Stimulated activated effector memory CD8-positive, alpha-beta T cell treated with anti-CD3 and anti-CD28 coated beads, Interleukin-12 subunit alpha, Interleukin-12 subunit beta, amount 100 ng/mL, for 72 hours (primary cell): ENCODE measurements at regions not wholly inside any gene's neighbourhood (a gene's known extent, or its start where the extent isn't known, plus 50 kb on each side); places are given as distances from the start of the nearest gene placed in this dataset.

ENCODE experiments used
- ATAC-seq: fragments of 150-1000 bp; cut with Tn5 transposase; 2 replicates; pipeline ENCODE4 v1.10.0; 2021
- DNase-seq, 2 donors: peaks; one replicate each; pipeline ENCODE4 v3.0.0; 2021 to 2022; ENCODE audit warnings: low spot score in 2 of 2
- H3K27ac Mint-ChIP-seq: one replicate; pipeline ENCODE4 v1.8.0; 2022; ENCODE audit warnings: mild to moderate bottlenecking, mixed read lengths
- H3K36me3 Mint-ChIP-seq: one replicate; pipeline ENCODE4 v1.8.0; 2022; ENCODE audit warnings: mild to moderate bottlenecking, mixed read lengths
- H3K4me1 Mint-ChIP-seq: one replicate; pipeline ENCODE4 v1.8.0; 2022; ENCODE audit warnings: mixed read lengths
- H3K4me3 Mint-ChIP-seq: one replicate; pipeline ENCODE4 v1.8.0; 2022; ENCODE audit warnings: mild to moderate bottlenecking, mixed read lengths
- H3K9me3 Mint-ChIP-seq: one replicate; pipeline ENCODE4 v1.8.0; 2022; ENCODE audit warnings: mixed read lengths

DNA sequence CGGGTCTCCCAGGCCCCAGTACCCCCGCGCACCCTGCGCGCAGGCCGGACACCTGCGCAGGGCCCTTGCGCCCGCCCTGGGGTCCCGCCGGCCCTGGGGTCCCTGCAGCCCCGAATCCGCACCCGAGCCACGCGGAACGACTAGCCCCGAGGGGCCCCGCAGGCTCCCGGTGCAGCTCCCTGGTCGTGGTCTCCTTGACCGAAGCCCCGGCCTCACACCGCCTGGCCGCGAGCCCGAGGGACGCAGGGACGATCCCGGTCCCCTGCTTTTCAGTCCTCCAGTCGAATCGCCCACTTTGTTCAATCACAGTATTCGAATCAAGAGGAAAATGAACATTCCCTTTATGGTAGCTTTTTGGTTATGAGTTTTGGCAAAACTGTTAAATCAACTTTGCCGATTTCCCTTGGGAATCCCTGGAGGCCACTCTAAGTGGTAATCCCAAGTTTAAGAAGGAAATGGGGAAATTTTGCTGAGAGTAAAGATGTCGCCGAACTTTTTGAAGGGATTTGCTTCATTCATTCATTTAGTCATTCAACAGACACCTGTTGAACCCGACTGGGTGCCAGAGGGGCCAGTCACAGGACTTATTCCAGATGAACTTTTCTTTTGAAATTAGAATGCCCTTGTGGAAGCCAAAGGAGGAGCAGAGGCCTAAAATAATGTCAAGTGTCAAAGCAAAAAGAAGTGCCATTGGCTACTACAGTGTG lies 75.0 kb downstream of the ZIC5 start:
- Mint-ChIP-seq H3K27ac (no peak overlapping the region), H3K4me3 (no peak overlapping the region), H3K4me1 (peaks cover 26% of the 10 kb centered on the region), H3K9me3 (no peaks in the 10 kb centered on the region), H3K36me3 (no peaks in the 10 kb centered on the region)
- DNase-seq, result no peak
- ATAC-seq, result no peak

DNA sequence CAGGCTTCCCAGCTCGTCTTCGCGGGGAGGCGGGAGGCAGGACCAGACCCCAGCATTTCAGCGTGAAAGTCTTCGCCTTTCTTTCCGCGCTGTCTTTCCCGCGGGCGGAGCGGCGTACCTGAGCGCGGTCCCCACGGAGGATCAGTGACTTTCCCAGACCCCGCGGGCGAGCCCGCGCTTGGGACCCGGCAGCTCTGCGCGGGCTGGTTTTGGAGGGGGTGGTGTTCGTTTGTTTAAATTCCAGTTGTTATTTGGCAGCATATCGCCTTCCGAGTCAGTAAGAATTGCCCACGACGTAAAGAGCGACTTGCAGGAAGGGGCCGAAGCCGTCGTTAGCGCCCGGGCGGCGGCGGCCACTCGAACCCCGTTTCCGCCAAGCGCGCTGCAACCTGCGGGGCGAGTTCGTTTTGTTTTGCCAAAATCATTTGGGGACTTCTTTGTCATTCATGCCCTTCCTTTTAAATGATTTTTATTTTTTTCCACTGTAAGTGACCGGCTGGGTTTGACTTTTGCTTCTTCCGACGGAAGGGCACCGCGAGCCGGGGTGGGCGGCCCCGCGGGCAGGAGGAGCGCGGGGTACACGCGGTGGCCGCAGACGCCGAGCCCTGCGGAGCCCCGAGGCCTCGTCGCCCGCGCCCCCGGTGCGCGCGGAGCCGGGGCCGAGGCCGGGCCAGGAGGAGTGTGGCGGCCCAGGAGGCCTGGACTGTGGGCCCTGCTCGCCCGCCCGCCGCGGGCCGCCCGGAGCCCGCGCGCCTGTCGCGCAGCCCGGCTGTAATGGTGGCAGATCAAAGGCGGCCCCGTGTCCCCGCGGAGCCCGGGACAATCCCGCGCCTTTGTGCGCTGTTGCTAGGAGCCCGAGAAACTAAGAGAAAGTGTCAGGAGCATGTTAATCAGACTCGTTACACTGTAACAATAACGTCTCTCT lies 75.9 kb downstream of the ZIC5 start:
- Mint-ChIP-seq H3K4me1 (peaks cover 25% of the 10 kb centered on the region), H3K9me3 (no peaks in the 10 kb centered on the region), H3K27ac (no peak overlapping the region), H3K4me3 (peak overlapping the region; percentile 65), H3K36me3 (no peaks in the 10 kb centered on the region)
- DNase-seq, result peak in 1 of 2 donors; percentile 57
- ATAC-seq, result peak; percentile 39

DNA sequence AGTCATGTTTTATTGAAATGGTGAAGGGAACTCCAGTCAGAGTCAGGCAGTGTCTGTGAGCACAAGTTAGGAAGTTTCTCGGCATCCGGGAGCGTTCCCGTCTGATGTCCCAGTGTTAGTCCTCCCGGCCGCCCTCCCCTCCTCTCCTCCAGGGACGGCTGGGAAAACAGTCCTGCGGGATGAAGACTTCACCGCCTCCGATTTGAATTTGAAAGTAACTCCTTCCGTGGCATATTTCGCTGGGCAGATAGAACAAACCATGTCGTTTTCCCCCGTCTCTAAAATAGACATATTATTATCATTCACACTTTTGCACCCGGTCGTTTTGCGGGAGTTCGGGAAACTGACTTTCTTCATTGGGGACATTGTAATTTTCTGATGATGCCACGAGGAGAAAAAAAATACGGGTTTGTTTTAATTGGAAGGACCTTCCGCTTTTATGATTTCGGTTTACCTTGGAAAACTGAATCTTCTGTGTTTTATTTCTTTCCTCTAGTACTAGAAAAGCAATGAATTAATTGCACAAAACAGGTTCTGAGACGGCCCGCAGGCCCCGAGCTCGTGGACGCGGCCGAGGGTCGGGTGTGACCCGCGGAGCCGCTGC lies 76.6 kb downstream of the ZIC5 start:
- Mint-ChIP-seq H3K4me1 (peaks cover 18% of the 10 kb centered on the region), H3K9me3 (no peaks in the 10 kb centered on the region), H3K27ac (no peak overlapping the region), H3K36me3 (no peaks in the 10 kb centered on the region), H3K4me3 (peak overlapping the region; percentile 65)
- DNase-seq (no peak), ATAC-seq (no peak)

DNA sequence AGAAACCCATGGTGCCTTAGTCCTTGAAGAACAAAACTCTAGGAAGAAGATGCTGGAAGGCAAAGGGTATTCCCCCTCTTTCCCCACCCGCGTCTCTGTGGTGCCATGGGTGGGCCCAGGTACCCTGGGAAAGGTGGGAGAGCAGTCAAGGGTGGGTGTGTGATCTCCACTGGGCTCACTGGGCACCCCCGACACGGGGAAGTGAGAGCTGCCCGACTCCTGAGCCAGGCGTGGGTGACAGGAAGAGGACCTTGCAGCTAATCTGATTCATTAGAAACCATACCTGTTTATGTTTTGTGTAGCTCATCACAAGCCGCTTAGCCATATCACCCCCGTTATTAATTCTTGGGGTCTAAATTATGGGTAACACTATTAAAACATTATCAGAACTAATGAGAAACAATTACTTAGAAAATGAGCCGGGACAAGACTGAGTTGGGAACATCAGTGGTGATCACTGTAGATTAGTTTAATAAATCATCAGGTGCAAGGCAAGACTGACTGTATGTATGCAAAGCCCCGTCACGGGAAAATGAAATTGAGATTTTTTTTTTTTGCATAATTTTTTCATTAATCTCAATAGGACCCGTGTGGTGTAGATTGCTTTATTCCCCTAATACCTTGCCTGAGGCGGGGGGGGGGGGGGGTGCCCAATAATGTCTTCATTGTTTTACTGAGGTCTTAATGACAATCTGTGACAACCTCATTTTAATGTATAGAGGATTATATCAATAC lies 77.3 kb downstream of the ZIC5 start:
- Mint-ChIP-seq H3K4me1 (peaks cover 18% of the 10 kb centered on the region), H3K36me3 (no peaks in the 10 kb centered on the region), H3K4me3 (peak overlapping the region; percentile 65), H3K27ac (no peak overlapping the region), H3K9me3 (no peaks in the 10 kb centered on the region)
- DNase-seq (no peak), ATAC-seq (no peak)

DNA sequence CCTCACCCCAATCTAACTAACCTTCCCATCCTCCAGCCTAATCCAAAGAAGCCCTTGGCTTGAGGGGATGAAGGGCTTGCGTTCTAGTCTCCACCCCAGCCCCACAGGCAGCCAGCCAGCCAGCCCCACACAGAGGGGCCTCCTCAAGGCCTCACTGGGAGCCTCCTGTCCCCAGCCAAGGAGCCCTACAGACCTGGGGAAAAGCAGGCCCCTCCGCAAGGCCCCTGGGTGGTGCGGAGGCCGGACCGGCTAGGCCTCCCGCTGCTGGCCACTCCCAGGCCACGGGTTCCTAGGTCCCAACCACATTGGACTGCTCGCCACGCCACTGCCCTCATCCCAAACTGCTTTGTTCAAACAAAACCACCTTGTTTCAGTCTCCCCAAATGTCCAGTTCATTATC lies 78.0 kb downstream of the ZIC5 start:
- ATAC-seq, result no peak
- Mint-ChIP-seq H3K36me3 (no peaks in the 10 kb centered on the region), H3K27ac (no peak overlapping the region), H3K4me3 (no peak overlapping the region), H3K9me3 (no peaks in the 10 kb centered on the region), H3K4me1 (peaks cover 18% of the 10 kb centered on the region)
- no peak for DNase-seq

DNA sequence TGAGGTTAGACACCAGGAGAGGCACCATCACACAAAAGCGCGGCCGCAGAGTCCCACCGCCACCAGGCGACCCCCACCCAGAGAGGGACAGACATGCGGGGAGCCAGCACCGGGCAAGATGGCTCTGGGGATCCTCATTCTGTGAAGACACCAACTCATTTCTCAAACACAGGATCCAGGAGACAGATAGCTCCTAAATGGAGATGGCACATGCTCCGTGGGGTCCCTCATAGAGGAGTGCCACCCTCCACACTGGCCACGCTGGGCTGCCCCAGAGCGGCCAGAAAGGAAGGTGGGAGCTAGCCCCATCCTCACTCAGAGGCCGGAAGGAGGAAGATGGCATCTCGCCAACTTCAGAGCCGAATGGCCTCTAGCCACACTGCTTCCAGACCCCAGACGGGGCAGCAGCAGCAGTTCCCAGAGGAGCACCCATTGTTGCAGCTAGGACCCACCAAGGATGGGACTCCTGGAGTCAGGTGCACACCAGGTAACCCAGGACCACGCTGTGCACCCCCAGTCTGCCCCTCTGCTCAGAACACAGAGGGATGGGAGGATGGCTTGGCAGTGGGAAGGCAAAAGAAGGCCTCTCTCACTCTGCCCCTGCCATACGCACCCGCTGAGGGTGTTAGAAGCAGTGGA lies 78.6 kb downstream of the ZIC5 start:
- no peaks in the 10 kb centered on the region for H3K9me3 Mint-ChIP-seq
- H3K4me1 Mint-ChIP-seq, result peaks cover 18% of the 10 kb centered on the region
- no peak overlapping the region for H3K4me3 Mint-ChIP-seq
- no peaks in the 10 kb centered on the region for H3K36me3 Mint-ChIP-seq
- DNase-seq (no peak), ATAC-seq (no peak)
- H3K27ac Mint-ChIP-seq, result no peak overlapping the region

DNA sequence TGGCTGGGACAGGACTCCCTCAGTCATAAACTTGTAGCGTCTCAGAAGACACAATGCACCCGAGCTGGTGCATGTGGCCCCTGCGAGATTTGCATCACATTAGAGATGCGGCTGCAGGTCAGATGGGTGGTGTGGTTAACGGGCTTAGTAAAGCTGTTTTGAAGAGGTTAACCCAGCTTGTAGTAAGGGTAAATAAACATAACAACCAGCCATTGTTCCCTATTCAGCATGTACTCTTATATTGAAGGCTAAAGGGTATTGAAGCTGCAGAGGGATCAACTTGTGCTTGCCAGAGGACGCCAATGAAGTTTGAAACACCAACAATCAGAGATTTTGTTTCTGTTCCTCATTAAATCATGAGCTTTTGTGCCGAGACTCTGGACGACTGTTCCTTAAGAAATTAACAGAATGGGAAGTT lies 79.4 kb downstream of the ZIC5 start:
- H3K4me1 Mint-ChIP-seq, result peaks cover 18% of the 10 kb centered on the region
- no peak overlapping the region for H3K27ac Mint-ChIP-seq
- no peaks in the 10 kb centered on the region for H3K9me3 Mint-ChIP-seq
- DNase-seq, result peak in 1 of 2 donors; percentile 12
- H3K4me3 Mint-ChIP-seq, result no peak overlapping the region
- no peak for ATAC-seq
- no peaks in the 10 kb centered on the region for H3K36me3 Mint-ChIP-seq

DNA sequence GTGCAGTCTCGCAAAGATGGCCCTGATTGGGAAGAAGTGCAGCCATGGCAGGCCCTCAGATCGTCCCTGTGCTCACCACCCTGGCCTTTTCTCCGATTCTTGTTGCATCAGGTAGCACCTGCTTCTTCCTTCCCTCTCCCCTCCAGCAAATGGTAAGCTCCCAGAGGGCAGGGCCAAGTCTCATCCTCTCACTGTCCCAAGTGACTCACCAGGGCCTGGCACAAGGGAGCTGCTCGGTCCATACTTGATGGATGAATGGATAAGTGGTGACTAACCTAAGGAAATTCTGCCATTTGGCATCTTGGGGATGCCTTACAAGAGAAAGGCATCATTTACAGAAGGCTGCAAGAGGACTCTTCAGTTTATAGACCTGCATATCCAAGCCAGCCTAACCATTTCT lies 84.9 kb downstream of the ZIC5 start:
- no peaks in the 10 kb centered on the region for H3K9me3 Mint-ChIP-seq
- H3K4me1 Mint-ChIP-seq, result no peaks in the 10 kb centered on the region
- H3K27ac Mint-ChIP-seq, result no peak overlapping the region
- ATAC-seq (no peak), DNase-seq (no peak)
- no peak overlapping the region for H3K4me3 Mint-ChIP-seq
- no peaks in the 10 kb centered on the region for H3K36me3 Mint-ChIP-seq

DNA sequence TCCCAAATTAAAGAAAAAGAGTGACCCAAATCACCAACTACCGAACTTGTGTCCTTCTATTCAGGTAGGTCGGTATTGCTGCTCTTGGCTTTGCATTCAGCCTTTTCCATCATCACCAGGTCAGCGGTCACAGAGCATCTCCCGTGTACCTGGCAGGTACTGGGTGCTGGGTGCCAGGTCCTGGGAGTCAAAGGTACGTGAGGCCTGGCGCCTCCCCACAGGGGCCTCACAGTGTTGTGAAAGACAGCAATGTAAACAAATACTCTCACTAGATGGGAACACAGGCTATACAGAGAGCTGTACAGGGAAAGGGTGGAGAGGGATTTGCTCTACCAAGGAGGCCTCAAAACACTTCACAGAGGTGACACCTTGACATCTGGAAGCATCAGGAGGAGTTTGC lies 86.7 kb downstream of the ZIC5 start:
- DNase-seq (no peak), ATAC-seq (no peak)
- H3K4me3 Mint-ChIP-seq, result no peak overlapping the region
- H3K9me3 Mint-ChIP-seq, result no peaks in the 10 kb centered on the region
- H3K27ac Mint-ChIP-seq, result no peak overlapping the region
- H3K4me1 Mint-ChIP-seq, result no peaks in the 10 kb centered on the region
- no peaks in the 10 kb centered on the region for H3K36me3 Mint-ChIP-seq

DNA sequence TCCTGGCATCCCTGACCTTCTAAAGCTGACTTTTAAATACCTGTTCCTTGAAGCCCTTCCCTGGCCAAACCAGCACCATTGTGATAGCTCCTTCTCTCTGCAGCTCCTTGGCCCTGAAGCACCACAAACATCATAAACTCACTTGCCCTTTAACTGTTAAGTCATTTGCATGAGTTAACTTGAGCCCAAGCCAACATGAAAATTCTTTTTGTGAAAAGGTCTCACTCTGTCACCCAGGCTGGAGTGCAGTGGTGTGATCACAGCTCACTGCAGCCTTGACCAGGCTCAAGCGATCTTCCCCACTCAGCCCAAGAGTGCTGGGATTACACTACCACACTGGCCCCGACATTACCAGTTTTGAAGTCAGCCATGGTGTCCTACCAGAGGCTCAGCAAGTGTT lies 87.8 kb downstream of the ZIC5 start:
- H3K9me3 Mint-ChIP-seq, result no peaks in the 10 kb centered on the region
- DNase-seq, result peak in 1 of 2 donors; percentile 30
- no peak overlapping the region for H3K27ac Mint-ChIP-seq
- H3K4me3 Mint-ChIP-seq, result no peak overlapping the region
- H3K4me1 Mint-ChIP-seq, result no peaks in the 10 kb centered on the region
- no peak for ATAC-seq
- H3K36me3 Mint-ChIP-seq, result no peaks in the 10 kb centered on the region

DNA sequence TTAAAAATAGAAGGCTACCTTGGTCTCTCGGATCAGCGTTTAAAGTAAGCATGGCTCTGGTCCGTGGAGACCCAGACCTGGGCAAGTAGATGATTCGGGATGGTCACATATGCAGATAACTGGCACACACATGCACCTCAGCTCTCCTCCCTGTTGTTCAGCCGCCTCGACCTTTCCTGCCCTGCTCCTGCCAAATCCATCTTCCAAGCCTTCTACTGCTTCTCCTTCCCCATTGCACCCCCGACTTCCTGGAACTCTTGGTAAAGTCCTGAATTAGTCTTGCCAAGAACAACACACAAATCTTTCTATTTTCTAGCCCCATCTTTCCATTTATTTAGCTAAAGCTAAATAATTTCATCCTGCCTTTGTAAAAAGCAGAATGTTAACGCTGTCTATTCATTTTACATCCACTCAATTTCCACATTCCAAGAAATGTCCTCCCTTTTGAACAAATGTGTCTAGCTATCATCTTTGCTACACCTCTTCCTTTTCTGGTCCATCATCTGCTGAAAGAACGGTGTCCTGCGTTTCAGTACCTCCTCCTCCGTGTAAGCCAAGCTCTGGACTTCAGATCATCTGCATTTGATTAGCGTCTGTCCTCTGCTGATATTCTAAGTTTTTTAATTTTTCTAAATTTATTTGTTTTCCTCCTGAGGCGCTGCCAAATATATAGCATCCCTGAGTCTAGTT lies 92.5 kb downstream of the ZIC5 start:
- no peaks in the 10 kb centered on the region for H3K36me3 Mint-ChIP-seq
- H3K4me1 Mint-ChIP-seq, result no peaks in the 10 kb centered on the region
- no peaks in the 10 kb centered on the region for H3K9me3 Mint-ChIP-seq
- no peak overlapping the region for H3K27ac Mint-ChIP-seq
- no peak overlapping the region for H3K4me3 Mint-ChIP-seq
- DNase-seq, result no peak
- ATAC-seq, result no peak

DNA sequence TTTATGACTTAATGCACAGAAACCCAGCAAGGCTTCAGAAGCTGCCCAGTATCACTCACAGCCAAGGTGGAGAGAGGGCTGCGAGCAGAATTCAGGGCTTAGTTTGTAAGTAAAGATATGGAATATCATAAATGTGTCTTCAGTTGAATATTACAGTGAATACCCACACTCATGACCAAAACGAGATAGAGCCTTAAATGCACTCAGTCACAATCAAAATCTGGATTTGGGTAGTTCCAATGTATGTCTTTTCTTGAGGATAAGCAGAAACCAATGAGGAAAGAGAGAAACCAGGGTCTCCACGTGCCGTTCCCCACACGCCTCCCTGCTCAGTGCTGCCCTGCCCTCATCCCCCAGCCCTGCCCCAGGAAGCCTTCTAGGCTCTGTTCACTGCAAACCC lies 94.9 kb downstream of the ZIC5 start:
- Mint-ChIP-seq H3K36me3 (no peaks in the 10 kb centered on the region), H3K27ac (no peak overlapping the region), H3K9me3 (no peaks in the 10 kb centered on the region), H3K4me1 (no peaks in the 10 kb centered on the region), H3K4me3 (no peak overlapping the region)
- DNase-seq (no peak), ATAC-seq (no peak)

DNA sequence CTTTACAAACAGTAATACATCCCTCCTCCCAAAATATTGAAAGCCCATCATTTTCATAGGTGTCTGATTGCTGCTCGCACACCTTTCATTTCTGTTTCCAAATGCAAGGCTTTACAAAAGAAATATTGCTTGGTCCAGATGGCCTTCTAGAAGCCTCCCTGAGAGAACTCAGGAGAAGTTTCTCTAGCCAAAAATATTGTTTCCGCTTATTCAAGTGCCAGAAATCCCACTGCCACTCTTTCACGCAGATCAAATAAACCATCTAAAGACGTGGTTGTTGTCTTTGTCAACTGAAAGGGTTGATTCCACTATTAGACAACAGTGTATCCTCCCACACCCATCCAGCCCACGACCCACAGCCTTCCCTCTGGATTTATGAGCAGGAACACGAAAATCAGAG lies 96.2 kb downstream of the ZIC5 start:
- DNase-seq (no peak), ATAC-seq (no peak)
- Mint-ChIP-seq H3K36me3 (no peaks in the 10 kb centered on the region), H3K4me3 (no peak overlapping the region), H3K4me1 (no peaks in the 10 kb centered on the region), H3K27ac (no peak overlapping the region), H3K9me3 (no peaks in the 10 kb centered on the region)

DNA sequence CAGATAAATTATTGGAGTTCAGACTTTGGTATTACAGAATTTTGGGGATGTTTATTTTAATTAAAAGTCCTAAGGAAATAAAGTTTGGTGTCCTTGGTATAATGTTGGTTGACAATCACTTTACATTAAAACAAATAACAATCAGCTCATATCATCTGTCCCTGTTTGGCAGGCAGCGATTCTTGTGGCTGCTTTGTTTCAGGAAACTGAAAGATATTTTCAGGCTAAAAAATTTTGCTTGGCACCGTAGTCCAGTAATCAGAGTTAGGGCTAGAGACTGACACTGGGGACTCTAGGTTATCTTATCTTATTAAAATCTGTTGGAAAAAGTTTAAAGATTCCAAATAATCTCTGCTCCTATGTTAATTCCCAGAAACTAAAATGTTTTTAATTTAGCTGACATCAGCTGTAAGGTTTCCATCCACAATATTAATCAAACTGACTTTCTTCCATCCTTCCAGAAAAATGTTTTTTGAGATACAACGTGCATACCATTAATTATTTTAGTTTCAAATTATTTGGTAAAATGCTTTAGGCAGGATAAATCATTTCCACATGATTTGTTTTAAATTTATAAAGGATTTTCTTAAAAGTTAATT lies 97.6 kb downstream of the ZIC5 start:
- no peaks in the 10 kb centered on the region for H3K4me1 Mint-ChIP-seq
- no peak for DNase-seq
- H3K27ac Mint-ChIP-seq, result no peak overlapping the region
- no peaks in the 10 kb centered on the region for H3K9me3 Mint-ChIP-seq
- no peaks in the 10 kb centered on the region for H3K36me3 Mint-ChIP-seq
- ATAC-seq, result no peak
- H3K4me3 Mint-ChIP-seq, result no peak overlapping the region
